HCT116 (cell line): ENCODE measurements at regions not wholly inside any gene's neighbourhood (a gene's known extent, or its start where the extent isn't known, plus 50 kb on each side); places are given as distances from the start of the nearest gene placed in this dataset.

Experiments
- ATAC-seq: fragments of 200-7000 bp; cut with Tn5 transposase; 2 replicates; pipeline ENCODE4 v1.9.1; 2020; ENCODE audit warnings: mild to moderate bottlenecking, moderate library complexity
- BruUV-seq: library from RNA; stranded (reverse); fragments of 400-500 nt; replicated peaks from 2 replicates; lab custom pipeline; 2021; lab: Mats Ljungman, UMichigan
- CTCF ChIA-PET: fragments of 300-600 bp; sonication (Branson Sonifier 250); formaldehyde crosslinking; loops from one replicate; lab custom pipeline; 2021; ENCODE audit warnings: antibody characterized with exemption; lab: Charles Lee
- POLR2A ChIA-PET: fragments of 300-600, 350-600 bp; sonication (Branson Sonifier 250); formaldehyde crosslinking; loops from one replicate; lab custom pipeline; 2021; ENCODE audit warnings: antibody characterized with exemption; lab: Charles Lee
- RAD21 ChIA-PET, 2 experiments: fragments of 300-600 bp; sonication (Branson Sonifier 250); formaldehyde crosslinking; loops; one replicate each; lab custom pipeline; 2023; ENCODE audit warnings: low total read pairs in 2 of 2; ENCODE audit not compliant: uncharacterized antibody in 2 of 2, unreplicated experiment in 2 of 2, low non-redundant PET in 1 of 2; lab: Charles Lee
- DNase-seq: peaks from one replicate; pipeline ENCODE4 v3.0.0-alpha.2; 2010; ENCODE audit warnings: low read depth, low spot score
- H2AFZ ChIP-seq: fragments of 200-600 bp; shearing (Covaris generic), sonication (generic); 2 replicates; pipeline ENCODE4 v1.6.1; 2017; ENCODE audit warnings: low read depth, mixed run types, mixed read lengths, antibody characterized with exemption, low read length; ENCODE audit not compliant: poor library complexity, severe bottlenecking
- H3K27ac ChIP-seq: 2 replicates; pipeline ENCODE4 v1.5.1; 2012; ENCODE audit warnings: low read depth, low read length
- H3K27me3 ChIP-seq: fragments of 200-600 bp; sonication (generic); 2 replicates; pipeline ENCODE4 v1.6.1; 2016; ENCODE audit warnings: mixed run types, low read length, mixed read lengths; ENCODE audit not compliant: insufficient read depth
- H3K36me3 ChIP-seq, 2 experiments: fragments of 200-500 bp in 1 of 2; fragments of 200-600 bp in 1 of 2; sonication (Bioruptor generic) in 1 of 2; sonication (generic) in 1 of 2; 2 replicates each; pipeline versions ENCODE4 v1.5.1 to v1.6.1; 2014 to 2016; ENCODE audit warnings: low read length in 2 of 2, inconsistent platforms in 1 of 2, mixed read lengths in 1 of 2, mixed run types in 1 of 2; ENCODE audit not compliant: insufficient read depth in 2 of 2, control insufficient read depth in 1 of 2
- H3K4me1 ChIP-seq, 2 experiments: fragments of 200-600 bp in 1 of 2; sonication (generic) in 1 of 2; 2 replicates each; pipeline versions ENCODE4 v1.5.1 to v1.6.1; 2012 to 2017; ENCODE audit warnings: low read length in 2 of 2, inconsistent platforms in 1 of 2, mild to moderate bottlenecking in 1 of 2, mixed read lengths in 1 of 2, mixed run types in 1 of 2, moderate library complexity in 1 of 2; ENCODE audit not compliant: insufficient read depth in 2 of 2, control insufficient read depth in 1 of 2
- H3K4me2 ChIP-seq: fragments of 200-600 bp; sonication (generic); 2 replicates; pipeline ENCODE4 v1.6.1; 2017; ENCODE audit warnings: mixed run types, low read length, mixed read lengths
- H3K4me3 ChIP-seq, 2 experiments: fragments of 200-600 bp in 1 of 2; sonication (generic) in 1 of 2; replicated peaks in 1 of 2; 2 replicates each; pipeline ENCODE4 v1.5.1; 2011 to 2016; ENCODE audit warnings: low read length in 2 of 2, control low read depth in 1 of 2, low read depth in 1 of 2, mild to moderate bottlenecking in 1 of 2, mixed read lengths in 1 of 2, mixed run types in 1 of 2
- H3K79me2 ChIP-seq: fragments of 200-600 bp; sonication (generic); 2 replicates; pipeline ENCODE4 v1.6.1; 2017; ENCODE audit warnings: mild to moderate bottlenecking, mixed run types, low read length, moderate library complexity, mixed read lengths; ENCODE audit not compliant: insufficient read depth
- H3K9ac ChIP-seq: fragments of 200-600 bp; sonication (generic); 2 replicates; pipeline ENCODE4 v1.6.1; 2016; ENCODE audit warnings: low read length, mixed read lengths
- H3K9me2 ChIP-seq: fragments of 200-600 bp; sonication (generic), shearing (Covaris generic); 2 replicates; pipeline ENCODE4 v1.6.1; 2017; ENCODE audit warnings: mixed run types, mild to moderate bottlenecking, moderate library complexity; ENCODE audit not compliant: insufficient read depth
- H3K9me3 ChIP-seq, 2 experiments: fragments of 200-500 bp in 1 of 2; fragments of 200-600 bp in 1 of 2; sonication (Bioruptor generic) in 1 of 2; sonication (generic) in 1 of 2; 2 replicates each; pipeline ENCODE4 v1.6.1; 2014 to 2017; ENCODE audit warnings: low read length in 2 of 2, mixed read lengths in 2 of 2, inconsistent platforms in 1 of 2, low read depth in 1 of 2, mild to moderate bottlenecking in 1 of 2, mixed run types in 1 of 2, moderate library complexity in 1 of 2; ENCODE audit not compliant: control insufficient read depth in 1 of 2, insufficient read depth in 1 of 2
- H4K20me1 ChIP-seq: fragments of 200-600 bp; sonication (generic), shearing (Covaris generic); 2 replicates; pipeline ENCODE4 v1.6.1; 2017; ENCODE audit warnings: mixed run types, mild to moderate bottlenecking, moderate library complexity; ENCODE audit not compliant: insufficient read depth
- CBX3 ChIP-seq: IDR thresholded peaks from 2 replicates; pipeline ENCODE4 v1.6.1; 2012; ENCODE audit warnings: low read depth
- CTCF ChIP-seq, 3 experiments: fragments of 200-600 bp in 1 of 3; sonication (generic) in 1 of 3; IDR thresholded peaks in 2 of 3; conservative IDR thresholded peaks in 1 of 3; 2 replicates each; pipeline ENCODE4 v1.5.1; 2012 to 2017; ENCODE audit warnings: low read depth in 2 of 3, low read length in 2 of 3, antibody characterized with exemption in 1 of 3, borderline replicate concordance in 1 of 3, control low read depth in 1 of 3, mild to moderate bottlenecking in 1 of 3, mixed read lengths in 1 of 3, mixed run types in 1 of 3, moderate library complexity in 1 of 3; ENCODE audit not compliant: insufficient read depth in 1 of 3
- EGR1 ChIP-seq: IDR thresholded peaks from 2 replicates; pipeline ENCODE4 v1.6.1; 2012; ENCODE audit warnings: low read depth
- EZH2phosphoT487 ChIP-seq: fragments of 200-600 bp; IDR thresholded peaks from 2 replicates; pipeline ENCODE4 v1.6.1; 2018; ENCODE audit warnings: antibody characterized with exemption, borderline replicate concordance
- POLR2A ChIP-seq: IDR thresholded peaks from 2 replicates; pipeline ENCODE4 v1.7.0; 2011; ENCODE audit warnings: borderline replicate concordance; ENCODE audit not compliant: insufficient read depth, insufficient read length; ENCODE audit errors: extremely low read depth
- YY1 ChIP-seq: IDR thresholded peaks from 2 replicates; pipeline ENCODE4 v1.6.1; 2011; ENCODE audit warnings: low read length, low read depth, moderate library complexity, mild to moderate bottlenecking; ENCODE audit not compliant: insufficient replicate concordance; ENCODE audit errors: extremely low read depth
- ZNF274 ChIP-seq: fragments of 200-500 bp; sonication (Bioruptor generic); IDR thresholded peaks from 2 replicates; pipeline ENCODE4 v1.6.1; 2014; ENCODE audit warnings: mild to moderate bottlenecking, low read depth, low read length, inconsistent platforms
- intact Hi-C: fragments of 100-400 bp; cut with micrococcal nuclease; formaldehyde crosslinking; loops from 2 replicates; pipeline ENCODE4 v1.10.0; 2022
- TF ChIP-seq, protein P1 (sequence below): IDR thresholded peaks from 2 replicates; pipeline ENCODE4 v1.6.1; 2011; ENCODE audit warnings: mild to moderate bottlenecking, low read length, moderate library complexity; ENCODE audit not compliant: insufficient replicate concordance; ENCODE audit errors: extremely low read depth

DNA sequence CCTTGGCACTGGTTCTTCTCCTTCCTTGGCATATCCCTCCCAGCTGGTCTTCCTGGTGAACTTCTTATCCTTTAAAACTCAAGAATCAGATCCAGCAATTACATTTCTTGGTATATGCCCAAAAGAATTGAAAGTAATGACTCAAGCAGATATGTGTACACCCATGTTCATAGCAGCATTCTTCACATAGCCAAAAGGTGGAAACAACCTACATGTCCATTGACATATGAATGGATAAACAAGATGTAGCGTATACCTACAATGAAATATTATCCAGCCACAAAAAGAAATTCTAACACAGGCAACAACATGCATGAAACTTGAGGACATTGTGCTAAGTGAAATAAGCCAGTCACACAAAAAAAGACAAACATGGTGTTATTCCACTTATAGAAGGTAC is 103.7 kb upstream of the NT5E start:
- intact Hi-C loops = no loop called here
- RAD21 ChIA-PET = no interaction called here
- no peak for DNase-seq

DNA sequence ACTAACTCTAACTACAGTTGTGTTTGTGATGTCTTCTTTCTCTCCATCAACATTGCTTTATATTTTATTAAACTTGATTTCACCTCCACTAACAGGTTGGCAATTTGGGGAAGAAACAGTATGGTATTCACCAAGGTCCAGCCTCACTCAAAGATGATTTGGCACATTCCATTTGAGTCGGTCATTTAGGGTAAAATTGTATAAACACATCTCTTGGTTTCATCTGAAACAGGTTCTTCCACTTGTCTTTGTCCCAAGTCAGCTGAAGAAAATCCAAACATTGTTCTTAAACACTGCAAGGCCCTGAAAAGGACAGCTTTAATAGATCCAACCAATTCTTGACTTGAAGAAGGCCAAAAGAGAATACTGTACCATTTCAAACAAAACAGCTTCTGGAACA is 104.9 kb upstream of the NT5E start:
- BruUV-seq = no TSS peak
- Histone ChIP-seq H3K4me1 (peaks cover 2 to 11% of the 10 kb centered on the region in 2 experiments; a peak in 3 of 4 replicates), H4K20me1 (no peaks in the 10 kb centered on the region), H3K9me3 (no peaks in the 10 kb centered on the region), H3K9me2 (no peaks in the 10 kb centered on the region), H3K4me3 (no peak overlapping the region), H3K27me3 (no peaks in the 10 kb centered on the region), H3K27ac (no peak overlapping the region), H3K79me2 (no peaks in the 10 kb centered on the region), H3K36me3 (no peaks in the 10 kb centered on the region), H2AFZ (peak overlapping the region; percentile 56), H3K9ac (no peak overlapping the region), H3K4me2 (peak overlapping the region; percentile 40)
- ChIA-PET POLR2A (no interaction called here), RAD21 (no interaction called here), CTCF (interaction anchor here (1.4 kb wide), 1 partner anchor 10 kb away, joined by 6 read pairs; no protein-coding TSS in a partner anchor)
- no peak for DNase-seq
- peak; percentile 42 for ATAC-seq
- intact Hi-C loops = no loop called here
- TF ChIP-seq CTCF (IDR thresholded peaks at IDR 0.05 in 2 of 3, conservative IDR thresholded peaks at IDR 0.05 in 1 of 3; ENCODE audit: borderline replicate concordance in 1 of 3, insufficient read depth in 1 of 3, low read depth in 2 of 3, low read length in 2 of 3) (no peak), EZH2phosphoT487 (no peak), POLR2A (no peak), YY1 (no peak), ZNF274 (no peak)
- TF ChIP-seq, protein P1, sequence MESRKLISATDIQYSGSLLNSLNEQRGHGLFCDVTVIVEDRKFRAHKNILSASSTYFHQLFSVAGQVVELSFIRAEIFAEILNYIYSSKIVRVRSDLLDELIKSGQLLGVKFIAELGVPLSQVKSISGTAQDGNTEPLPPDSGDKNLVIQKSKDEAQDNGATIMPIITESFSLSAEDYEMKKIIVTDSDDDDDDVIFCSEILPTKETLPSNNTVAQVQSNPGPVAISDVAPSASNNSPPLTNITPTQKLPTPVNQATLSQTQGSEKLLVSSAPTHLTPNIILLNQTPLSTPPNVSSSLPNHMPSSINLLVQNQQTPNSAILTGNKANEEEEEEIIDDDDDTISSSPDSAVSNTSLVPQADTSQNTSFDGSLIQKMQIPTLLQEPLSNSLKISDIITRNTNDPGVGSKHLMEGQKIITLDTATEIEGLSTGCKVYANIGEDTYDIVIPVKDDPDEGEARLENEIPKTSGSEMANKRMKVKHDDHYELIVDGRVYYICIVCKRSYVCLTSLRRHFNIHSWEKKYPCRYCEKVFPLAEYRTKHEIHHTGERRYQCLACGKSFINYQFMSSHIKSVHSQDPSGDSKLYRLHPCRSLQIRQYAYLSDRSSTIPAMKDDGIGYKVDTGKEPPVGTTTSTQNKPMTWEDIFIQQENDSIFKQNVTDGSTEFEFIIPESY = no peak

More for the DNA sequence above, 103.7 kb upstream of the NT5E start:
- Histone ChIP-seq H3K27ac (no peak overlapping the region), H3K9me2 (no peaks in the 10 kb centered on the region), H3K79me2 (no peaks in the 10 kb centered on the region), H3K4me2 (no peak overlapping the region), H3K27me3 (no peaks in the 10 kb centered on the region), H3K9ac (no peak overlapping the region), H3K36me3 (no peaks in the 10 kb centered on the region), H3K4me1 (peaks cover 2 to 11% of the 10 kb centered on the region in 2 experiments; a peak in 3 of 4 replicates), H2AFZ (no peak overlapping the region), H3K9me3 (no peaks in the 10 kb centered on the region), H3K4me3 (no peak overlapping the region), H4K20me1 (no peaks in the 10 kb centered on the region)
- ChIA-PET POLR2A (no interaction called here), CTCF (no interaction called here)
- TF ChIP-seq EGR1 = no peak
- peak; percentile 51; the same call in 1 of the 2 replicates for TF ChIP-seq CBX3
- ATAC-seq = no peak
- no TSS peak for BruUV-seq
